Left cardiac atrium (tissue), 4 donors: ENCODE measurements at regions not wholly inside any gene's neighbourhood (a gene's known extent, or its start where the extent isn't known, plus 50 kb on each side); places are given as distances from the start of the nearest gene placed in this dataset.

ENCODE experiments used
- ATAC-seq, 2 donors: fragments of 200-7000 bp; cut with Tn5 transposase; one replicate each; pipeline ENCODE4 v1.9.1; 2020; ENCODE audit warnings: mild to moderate bottlenecking in 2 of 2, moderate library complexity in 2 of 2
- DNase-seq: peaks from one replicate; pipeline ENCODE4 v3.0.0-alpha.2; 2020
- intact Hi-C, 2 donors: fragments of 100-400 bp; cut with DNase I; formaldehyde crosslinking; loops; one replicate each; pipeline versions ENCODE4 v1.14.1 to v1.15.1; 2022 to 2023
- donor health status: DM: no; HTN: yes; CAD: no.
- donor health status: DM: no; HTN: yes; CAD: no; lungs with severe emphysema.
- donor health status: DM: yes; HTN: yes; CAD: no.
- donor health status: Dilated cardiomyopathy.

DNA sequence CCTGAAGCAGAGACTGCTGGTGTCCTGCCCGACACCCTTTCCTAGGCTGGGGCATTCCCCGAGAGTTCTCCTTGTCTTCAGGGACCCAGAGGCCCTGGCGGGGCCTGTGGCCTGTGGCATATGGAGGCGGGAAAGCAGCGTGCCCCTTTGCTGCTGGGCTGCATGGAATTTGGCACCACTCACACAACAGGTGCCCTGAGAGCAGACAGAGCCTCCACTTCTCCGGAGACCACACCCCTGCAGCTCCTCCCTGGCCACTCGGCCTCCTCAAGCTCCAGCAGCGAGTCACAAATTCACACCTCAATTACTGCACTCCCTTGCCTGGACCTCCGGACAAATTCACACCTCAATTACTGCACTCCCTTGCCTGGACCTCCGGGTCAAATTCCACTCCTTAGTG, 1375.2 kb downstream of the TBC1D22A start:
- ATAC-seq (no peak), DNase-seq (no peak)
- intact Hi-C loops = no loop called here

GRCh38 chr22:48135592-48135991, 1373.1 kb downstream of the TBC1D22A start:
- intact Hi-C loops = no loop called here
- ATAC-seq = no peak
- DNase-seq = no peak

DNA sequence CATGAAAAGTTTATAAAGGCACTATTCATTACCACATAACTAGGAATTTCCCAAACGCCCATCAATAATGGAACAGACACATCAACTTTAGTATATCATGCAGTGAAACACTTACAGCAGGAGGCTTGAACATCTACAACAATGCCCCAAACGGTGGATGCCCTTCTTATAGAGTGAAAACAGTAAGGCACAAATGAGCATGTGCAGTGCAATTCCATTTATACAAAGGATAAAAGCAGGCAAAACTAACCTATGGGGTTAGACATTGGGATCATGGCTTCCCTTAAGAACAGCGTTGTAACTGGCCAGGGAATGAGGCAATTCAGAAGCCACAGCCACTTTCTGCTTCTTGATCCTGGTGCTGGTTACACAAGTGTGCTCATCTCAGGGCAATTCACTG, 1363.0 kb downstream of the TBC1D22A start:
- no peak for DNase-seq
- intact Hi-C loops = no loop called here
- ATAC-seq = no peak

DNA sequence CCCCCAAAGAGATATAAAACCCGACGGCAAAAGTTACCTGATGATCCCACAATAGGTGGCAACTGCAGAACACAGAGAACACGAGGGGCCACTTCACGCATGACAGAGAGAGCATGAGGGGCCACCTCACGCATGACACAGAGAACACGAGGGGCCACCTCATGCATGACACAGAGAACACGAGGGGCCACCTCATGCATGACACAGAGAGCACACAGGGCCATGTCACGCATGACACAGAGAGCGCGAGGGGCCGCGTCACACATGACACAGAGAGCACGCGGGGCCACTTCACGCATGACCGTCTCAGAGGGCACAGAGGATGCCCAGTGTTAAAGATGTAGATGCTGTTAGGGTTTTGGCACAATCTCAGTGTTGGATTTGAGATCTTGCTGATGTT, 1359.5 kb downstream of the TBC1D22A start:
- intact Hi-C loops = no loop called here
- ATAC-seq (no peak), DNase-seq (no peak)

DNA sequence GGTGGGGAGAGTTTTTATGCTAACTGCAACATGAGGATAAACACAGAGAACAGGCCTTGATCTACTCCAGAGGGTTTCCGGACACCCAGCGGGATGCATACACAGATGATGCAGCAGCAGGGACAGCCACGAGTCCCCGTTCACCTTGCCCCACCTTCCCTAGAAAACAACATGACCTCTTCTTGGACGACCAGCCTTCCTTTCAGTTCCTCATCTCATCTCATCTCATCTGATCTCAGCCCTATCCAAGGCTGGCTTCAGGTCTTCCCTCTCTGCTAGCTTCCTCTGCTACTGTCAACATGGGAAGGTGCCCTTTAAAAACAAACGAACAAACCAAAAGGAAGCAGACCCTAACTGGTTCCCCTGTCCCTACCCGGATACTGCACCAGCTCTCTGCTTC, 1356.2 kb downstream of the TBC1D22A start:
- DNase-seq = no peak
- no peak for ATAC-seq
- intact Hi-C loops = no loop called here

DNA sequence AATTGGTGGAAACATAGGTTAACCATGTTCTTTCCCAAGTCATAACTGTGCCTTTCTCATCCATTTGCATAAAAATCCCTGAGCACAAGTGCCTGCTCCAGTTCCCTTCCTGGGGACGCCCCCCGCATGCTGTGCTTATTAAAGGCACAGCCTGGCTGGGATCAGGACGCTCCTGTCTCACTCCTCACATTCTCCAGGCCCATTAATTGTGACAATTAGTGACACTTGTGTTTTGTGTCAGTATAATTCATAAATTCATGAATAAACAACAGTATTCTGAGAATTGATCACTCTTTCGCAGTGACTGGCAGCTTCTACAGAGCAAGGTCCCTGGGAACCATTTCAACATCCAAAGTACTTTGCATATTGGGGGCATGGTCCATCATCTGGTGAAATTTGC, 1354.4 kb downstream of the TBC1D22A start:
- DNase-seq = no peak
- no peak for ATAC-seq
- intact Hi-C loops = no loop called here

DNA sequence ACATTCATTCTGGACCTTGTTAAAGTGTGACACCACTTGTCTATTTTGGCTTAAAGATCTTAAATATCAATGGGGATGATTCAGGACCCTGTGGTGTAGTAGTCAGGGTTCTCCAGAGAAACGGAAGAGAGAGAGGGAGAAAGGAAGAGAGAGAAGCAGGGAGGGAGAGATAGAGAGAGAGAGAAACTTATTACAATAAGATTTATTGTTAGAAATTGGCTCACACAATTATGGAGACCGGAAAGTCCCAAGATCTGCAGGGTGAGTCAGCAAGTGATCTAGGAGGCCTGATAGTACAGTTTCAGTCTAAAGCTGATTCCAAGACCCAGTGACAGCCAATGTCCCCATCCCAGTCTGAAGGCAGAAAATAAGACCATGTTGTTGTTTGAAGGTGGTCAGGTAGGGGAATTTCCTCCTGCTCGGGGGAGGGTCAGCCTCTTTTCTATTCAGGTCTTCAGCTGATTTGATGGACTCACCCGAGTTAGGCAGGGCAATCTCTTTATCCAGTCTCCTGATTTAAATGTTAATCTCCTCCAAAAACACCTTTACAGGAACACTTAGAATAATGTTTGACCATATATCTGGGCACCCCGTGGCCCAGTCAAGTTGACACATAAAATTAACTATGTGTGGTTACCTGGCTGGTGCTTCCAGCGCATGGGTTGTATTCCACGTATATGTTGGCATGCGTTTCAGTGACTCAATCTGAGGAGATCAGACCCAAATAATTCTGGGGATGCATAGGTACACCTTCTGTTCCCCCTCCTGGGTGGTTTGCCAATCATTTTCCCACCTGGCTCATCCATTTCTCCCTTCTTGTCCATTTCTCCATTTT, 1350.5 kb downstream of the TBC1D22A start:
- no peak for DNase-seq
- ATAC-seq = peak in 1 of 2 donors; percentile 26
- intact Hi-C loops = no loop called here

GRCh38 chr22:48106715-48107259, 1344.3 kb downstream of the TBC1D22A start:
- no peak for DNase-seq
- intact Hi-C loops = no loop called here
- ATAC-seq = no peak

DNA sequence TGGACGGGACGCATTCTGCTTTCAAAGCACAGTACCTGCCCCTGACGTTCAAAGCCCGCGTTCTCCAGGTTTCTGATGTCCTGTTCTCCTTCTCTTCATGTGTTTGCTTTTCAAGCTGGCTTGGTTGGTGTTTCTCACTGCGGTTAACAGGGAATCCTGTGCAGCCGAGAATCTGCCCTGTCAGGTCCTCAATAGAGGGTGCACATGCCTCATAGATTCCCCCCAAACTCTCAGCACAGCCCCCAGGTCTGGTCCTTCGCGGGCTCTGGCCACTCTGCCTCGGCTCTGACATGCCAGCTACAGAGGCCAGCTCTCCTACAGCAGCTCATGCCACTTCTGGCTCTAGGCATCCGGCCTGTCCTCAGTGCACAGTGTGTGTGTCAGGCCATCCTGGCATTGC, 1343.8 kb downstream of the TBC1D22A start:
- DNase-seq (no peak), ATAC-seq (no peak)
- intact Hi-C loops = no loop called here

DNA sequence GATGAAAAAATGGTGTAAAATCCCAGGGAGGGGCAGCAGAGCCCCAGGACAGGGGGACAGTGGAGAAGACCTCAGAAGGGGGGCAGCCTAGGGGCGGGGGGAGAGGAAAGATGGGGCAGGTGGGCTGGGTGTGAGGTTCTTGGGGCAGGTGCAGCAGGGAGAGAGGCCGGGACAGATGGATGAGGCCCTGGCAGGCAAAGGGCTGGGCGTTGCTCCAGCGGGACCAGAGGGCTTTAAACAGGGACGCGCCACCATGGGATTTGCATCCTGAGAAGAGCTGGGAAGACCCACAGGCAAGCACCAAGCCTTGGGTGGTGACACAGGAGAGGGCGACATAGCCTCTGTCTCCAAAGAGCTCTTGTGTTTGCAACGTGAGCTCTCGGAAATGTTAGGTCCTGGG, 1342.8 kb downstream of the TBC1D22A start:
- ATAC-seq (no peak), DNase-seq (no peak)

GRCh38 chr22:48104766-48105165, 1342.3 kb downstream of the TBC1D22A start:
- DNase-seq (no peak), ATAC-seq (no peak)
- intact Hi-C loops = no loop called here

More for the DNA sequence above, 1342.8 kb downstream of the TBC1D22A start:
- intact Hi-C loops = no loop called here

DNA sequence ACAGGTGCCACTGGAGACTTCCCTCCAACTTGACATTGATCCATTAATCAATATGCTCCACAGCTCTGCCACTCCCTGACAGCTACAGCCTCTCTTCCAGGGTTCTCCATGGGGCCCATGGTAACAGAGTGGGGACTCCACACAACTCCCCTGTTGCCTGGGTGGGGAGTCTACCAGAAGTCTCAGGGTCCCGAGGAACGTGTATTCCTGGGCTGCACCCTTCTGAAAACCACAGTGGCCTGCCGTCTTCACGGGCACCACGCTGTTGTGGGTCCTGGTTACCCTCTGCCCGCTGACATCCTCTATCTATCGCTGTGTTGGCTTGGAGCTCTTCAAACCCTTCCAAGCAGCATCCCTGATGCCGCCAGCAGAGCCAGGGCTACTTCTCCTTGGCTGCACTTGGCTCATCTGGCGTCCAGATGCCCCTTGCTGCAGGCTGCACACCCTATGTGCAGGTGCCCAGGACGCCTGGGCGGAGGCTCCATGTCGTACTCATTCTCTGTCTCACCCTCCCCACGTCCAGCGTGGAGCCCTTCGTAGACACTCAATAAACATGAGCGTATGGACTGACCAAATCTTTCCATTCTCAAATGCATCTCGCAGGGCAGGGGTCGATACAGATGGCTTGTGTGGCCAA, 1341.8 kb downstream of the TBC1D22A start:
- no peak for DNase-seq
- ATAC-seq = no peak
- intact Hi-C loops = no loop called here

DNA sequence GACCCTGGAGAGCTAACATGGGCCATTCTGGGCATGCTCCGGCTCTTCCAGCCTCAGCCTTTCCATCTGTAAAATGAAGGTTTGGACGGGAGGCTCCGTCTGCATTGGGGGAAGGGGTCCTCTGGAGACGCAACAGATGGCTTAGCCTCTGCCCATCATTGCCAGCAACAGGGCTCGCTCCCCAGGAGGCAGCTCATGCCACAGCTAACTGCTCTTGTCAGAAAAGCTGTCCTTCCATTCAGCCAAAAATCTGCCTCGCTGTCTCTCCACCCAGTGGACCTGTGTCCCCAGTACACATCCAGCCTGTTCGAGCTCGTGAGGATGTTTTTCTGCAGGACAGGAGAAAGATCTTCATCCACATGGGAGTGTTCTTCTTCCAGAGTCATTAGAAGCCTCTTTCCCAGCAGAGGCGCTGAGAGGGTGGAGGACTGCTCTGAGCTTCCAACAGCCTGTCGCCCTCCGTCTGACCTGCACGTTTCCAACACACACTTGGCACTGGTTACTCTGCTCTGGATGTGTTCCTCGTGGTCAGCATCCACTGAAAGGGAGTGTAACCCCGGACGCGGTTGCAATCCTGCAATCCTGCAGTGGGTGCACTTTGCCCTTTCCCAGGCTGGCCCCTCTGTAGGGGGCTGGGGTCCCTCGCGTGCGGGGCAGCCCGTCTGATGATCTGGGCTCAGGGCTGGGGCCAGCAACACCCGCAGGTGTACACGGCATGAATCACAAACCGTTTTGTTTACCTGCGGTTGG, 1340.9 kb downstream of the TBC1D22A start:
- DNase-seq (no peak), ATAC-seq (no peak)
- intact Hi-C loops = no loop called here

GRCh38 chr22:48102581-48102980, 1340.1 kb downstream of the TBC1D22A start:
- intact Hi-C loops = no loop called here
- no peak for ATAC-seq
- no peak for DNase-seq

- no peak for ATAC-seq
- intact Hi-C loops = no loop called here
Measured at GRCh38 chr22:48101704-48102103, 1339.3 kb downstream of the TBC1D22A start.

DNA sequence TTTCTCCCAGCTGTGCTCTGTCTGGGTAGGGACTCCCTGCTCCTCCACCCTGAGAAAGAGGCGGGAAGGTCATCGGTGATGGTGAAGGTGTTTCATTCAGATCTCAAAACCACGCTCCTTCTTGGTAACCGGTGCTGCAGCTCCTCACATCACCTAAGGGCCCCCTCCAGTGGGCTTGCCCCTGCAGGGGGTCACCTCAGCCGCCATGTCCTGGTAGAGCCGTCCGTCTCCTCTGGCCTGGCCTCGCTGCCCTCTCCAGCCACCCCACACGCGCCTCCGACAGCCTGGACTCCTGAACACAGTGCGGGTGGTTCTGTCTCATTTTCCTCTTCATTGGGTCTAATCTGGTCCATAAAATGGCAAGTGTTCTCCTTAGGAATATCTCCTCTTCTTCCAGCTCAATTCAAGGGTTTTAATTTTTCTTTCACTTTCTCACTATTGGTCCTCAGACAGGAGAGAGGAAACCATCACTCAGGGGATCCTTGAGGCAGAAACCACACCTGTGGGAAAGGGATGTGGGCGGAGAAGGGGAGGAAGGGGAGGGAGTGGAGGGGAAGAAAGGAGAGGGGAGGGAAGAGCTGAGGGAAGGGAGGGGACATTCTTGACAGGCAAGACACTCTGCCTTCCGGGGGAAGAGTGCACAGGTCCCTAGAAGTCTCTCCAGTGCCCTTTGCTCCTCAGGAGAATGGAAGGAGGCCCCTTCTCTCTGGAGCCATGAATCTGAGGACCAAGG, 1338.4 kb downstream of the TBC1D22A start:
- no peak for ATAC-seq
- DNase-seq = no peak
- intact Hi-C loops = no loop called here

More at GRCh38 chr22:48101704-48102103, 1339.3 kb downstream of the TBC1D22A start:
- DNase-seq = no peak

GRCh38 chr22:48099671-48100070, 1337.2 kb downstream of the TBC1D22A start:
- intact Hi-C loops = no loop called here
- no peak for ATAC-seq
- no peak for DNase-seq

DNA sequence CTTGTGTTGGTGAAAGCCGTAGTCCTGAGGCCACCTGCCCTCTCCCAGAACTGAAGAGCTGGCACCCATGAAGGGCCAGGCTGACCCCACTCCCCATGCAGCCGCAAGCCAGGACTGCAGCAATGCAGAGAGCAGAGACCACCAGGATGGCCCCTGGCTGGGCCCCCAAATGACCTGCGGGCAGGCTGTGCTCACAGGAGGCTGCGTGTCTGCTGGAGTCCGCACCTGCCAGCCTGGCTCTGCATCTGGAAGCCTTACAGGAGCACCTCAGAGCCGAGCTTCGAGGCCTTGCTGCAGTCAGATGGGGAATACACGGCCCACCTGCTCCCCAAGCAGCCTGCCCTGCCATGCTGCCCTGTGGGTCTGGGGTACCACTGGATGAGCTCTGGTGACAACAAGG, 1336.8 kb downstream of the TBC1D22A start:
- DNase-seq (no peak), ATAC-seq (no peak)
- intact Hi-C loops = no loop called here

DNA sequence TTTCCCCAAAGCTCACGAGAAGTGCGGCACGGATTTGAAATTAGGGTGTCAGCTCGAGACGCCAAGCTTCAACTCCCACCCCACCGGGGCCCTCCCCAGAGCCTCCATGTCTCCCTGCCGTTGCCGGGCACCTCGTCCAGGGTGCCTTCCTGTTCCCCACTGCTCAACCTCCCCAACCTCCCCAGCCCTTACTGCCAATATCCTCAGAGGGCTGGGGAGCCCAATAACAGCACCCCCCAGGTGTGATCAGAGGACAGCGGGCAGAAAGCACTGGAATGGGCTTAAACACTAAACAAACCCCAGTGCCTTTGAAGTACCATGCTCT, 1336.4 kb downstream of the TBC1D22A start:
- DNase-seq (no peak), ATAC-seq (no peak)
- intact Hi-C loops = no loop called here
